GM21423 (cell line): ENCODE measurements at regions not wholly inside any gene's neighbourhood (a gene's known extent, or its start where the extent isn't known, plus 50 kb on each side); places are given as distances from the start of the nearest gene placed in this dataset.
"Not testable (repeated sequence)": the region's sequence is repeated elsewhere in the genome, so short reads cannot be mapped to it uniquely, and the experiment has no call there.

Experiments used
- ATAC-seq: cut with Tn5 transposase; IDR thresholded peaks from one replicate; pipeline ENCODE4 v1.9.1; 2021; ENCODE audit warnings: mild to moderate bottlenecking, moderate library complexity; ENCODE audit not compliant: unreplicated experiment

DNA sequence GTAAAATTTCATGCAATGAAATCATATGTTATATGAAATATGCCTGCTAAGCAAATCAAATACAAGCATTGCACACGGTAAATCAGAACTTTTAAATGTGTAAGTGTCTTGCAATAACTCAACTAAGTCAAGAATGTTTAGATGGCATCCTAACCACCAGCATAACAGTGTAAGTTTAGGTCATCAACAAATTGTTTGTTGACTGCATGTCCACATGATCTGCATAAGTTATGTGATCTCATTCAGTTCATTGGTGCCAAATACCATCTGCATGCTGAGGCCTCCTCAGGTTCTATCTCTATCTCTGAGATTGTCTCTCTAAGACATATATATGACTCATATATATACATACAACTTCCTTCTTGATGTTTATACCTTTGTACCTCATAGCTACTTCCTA lies 159.6 kb upstream of the STK32A start:
- ATAC-seq: no peak

DNA sequence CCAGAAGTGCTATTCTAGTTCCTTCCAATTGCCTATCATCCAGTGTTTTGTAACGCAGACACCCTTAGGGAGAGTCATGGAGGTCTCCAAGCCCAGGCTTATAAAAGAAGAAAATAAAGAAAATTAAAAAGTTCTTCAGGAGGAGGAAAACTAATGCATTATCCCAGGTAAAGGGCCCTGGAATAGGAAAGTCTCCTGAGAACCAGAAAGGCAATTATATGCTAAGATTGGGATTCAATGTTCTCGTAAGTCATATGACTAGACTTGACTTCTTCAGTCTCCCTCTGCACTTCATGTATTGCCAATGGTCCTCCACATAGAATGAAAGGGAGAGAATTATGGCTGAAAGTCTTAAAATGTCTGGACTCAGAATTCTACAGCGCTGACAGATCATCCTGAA lies 154.4 kb upstream of the STK32A start:
- ATAC-seq: no peak

DNA sequence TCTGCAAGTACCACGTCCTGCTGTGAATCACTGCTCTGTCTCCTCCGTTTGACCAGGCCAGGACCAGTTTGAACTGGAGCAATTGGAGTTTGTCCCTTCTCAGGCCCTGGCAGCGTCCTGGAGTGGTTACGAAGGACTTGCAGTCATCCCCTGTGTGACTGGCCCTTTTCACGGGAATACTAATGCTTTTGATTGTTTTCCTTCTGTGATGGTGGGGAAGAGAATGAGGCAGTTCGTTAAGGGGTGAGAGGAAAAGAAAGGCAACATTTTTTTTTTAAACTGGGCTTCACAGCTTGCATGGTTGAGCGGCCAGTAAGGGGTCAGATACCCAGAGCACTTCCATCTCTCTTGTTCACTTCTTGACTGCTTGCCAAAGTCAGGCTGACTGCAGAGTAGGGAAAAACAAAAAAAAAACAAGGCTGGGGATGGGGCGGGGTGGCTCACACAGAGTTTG lies 153.5 kb upstream of the STK32A start:
- no peak for ATAC-seq

DNA sequence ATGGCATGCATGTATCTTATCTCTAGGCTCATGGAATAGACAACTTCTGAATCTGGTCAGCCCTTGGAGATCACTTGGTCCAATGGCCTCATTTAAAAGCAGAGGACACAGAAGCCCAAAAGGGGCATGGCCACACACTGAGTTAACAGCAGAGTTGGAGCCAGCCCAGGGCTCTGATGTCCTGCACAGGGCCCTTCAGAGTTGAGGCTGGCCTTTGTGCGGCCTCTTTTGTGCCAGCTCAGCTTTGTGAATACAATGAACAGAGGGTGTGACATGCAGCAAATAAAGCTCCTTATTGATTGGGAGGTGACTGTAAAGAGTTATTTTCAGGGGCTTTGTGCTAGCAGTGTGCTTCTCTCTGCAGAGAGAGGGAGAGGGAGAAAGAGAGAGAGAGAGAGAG lies 150.1 kb upstream of the STK32A start:
- ATAC-seq: no peak

DNA sequence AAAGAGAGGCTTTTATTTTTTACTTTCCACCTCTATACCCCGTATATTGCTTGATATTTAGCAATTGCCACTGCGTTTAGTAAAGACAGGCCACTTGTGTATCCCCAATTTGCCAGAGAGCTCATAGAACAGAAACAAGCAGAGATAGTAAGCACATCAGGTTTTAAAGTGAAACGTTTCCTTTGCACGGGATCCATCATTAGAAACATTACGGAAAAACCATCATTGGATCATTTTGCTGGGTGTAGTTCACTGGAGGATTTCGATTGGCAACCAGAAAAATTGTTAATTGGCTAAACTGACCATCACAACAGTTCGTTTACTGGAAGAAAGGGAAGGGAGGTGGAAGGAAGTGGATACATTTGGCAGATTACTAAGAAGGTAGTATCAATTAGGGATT lies 149.4 kb upstream of the STK32A start:
- no peak for ATAC-seq

DNA sequence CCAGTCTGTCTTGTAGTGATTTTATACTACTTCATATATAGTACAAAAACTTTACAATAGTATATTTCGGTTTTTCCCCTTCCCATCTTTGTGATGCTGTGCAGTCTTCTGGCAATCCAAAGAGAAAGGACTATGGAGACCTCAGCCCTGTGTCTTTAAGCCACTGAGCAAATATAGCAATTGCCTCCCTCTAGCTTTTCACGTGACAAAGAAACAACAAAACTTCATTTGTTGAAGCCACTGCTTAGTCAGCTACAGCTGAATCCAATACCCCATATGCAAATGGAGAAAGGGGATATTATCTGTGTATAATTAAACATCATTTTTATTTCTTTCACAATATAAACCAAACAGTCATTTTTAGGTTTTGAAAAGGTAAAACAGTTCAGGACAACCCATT lies 142.8 kb upstream of the STK32A start:
- ATAC-seq: no peak

DNA sequence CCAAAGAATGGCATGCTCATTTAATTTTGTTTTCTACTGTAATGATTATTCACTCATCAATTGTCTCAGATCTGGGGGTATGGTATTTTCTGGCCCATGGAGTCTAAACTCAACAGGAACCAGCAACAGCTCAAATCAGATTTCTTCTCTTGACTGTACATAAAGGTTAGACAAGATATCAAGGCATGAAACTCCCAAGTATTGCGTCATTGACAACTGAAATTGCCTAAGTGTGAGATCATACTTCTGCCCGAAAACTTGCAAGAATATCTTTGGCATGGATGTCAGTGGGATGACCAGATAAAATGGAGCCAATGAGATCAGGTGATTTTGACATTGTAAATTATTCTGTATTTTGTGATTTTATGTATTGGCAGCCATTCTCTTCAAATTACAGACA lies 141.7 kb upstream of the STK32A start:
- no peak for ATAC-seq

DNA sequence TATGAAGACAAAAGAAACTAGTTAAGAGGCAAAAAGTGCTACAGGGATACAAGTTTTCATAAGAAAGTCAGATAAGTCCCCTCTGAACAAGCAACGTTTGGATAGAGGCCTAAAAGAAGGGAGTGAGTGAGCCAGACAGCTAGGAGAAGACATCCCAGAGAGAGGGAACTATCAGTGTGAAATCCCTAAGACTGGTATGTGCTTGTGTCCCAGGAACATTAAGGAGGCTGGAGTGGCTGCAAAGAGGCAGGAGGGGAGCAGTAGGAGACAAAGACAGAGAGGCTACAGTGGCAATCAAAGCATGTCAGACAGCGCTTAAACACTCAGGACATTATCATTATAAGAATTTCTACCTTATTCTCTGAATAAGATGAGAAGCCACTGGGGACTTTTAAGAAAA lies 139.1 kb upstream of the STK32A start:
- no peak for ATAC-seq

DNA sequence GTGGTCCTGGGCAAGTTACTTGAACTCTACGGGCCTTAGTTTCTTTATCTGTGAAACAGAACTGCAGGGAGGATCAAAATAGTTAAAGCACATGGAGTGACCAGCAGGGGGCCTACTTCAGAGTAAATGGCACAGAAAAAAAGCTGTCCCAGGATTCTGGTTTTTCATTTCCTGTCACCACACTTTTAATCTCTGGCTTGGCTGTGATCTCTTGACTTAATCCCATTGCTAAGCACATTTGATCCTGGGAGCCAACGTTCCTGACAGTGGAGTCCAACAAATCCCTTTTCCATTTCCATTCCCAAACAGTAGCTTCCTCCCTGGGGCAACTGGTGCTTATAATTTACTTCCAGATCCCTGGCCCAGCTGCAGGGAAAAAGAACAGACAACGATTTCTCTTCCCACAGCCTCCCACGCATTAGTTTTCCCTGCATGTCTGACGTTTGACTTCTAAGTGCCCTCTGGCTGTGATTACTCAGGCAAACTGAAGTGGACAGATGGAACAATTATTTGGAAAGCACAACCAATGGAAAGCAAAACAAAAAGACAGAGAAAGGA lies 136.5 kb upstream of the STK32A start:
- no peak for ATAC-seq

DNA sequence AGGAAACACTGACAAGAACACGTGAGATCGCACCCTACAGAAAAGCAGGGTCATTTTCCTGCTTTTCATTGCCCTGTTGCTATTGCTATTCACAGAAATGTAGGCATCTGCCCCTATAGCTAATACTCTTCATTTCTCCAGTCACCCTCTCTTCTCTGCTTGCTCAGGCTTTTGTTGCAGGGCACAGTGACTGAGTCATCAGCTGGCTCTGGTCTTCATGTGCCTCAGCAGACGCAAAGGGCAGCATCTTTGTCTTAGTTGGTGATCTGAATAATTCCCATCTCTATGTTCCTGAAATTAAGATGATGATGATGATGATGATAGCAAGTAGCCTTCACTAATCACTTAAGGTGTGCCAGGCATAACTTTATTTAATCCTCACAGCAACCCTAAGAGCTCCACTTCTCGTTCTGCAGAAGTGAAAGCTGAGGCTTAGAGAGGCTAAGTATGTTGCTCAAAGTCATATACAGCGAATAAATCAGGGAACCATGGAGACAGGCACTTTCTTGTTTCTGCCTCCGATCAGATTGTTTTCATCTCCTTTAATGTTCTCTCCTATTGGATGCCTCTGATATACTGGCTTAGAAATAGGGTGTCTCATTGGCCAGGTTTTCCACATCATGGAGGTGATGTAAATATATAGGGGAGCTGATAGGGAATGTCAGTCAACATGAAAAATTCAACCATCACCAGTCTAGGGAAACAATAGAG lies 133.0 kb upstream of the STK32A start:
- no peak for ATAC-seq

DNA sequence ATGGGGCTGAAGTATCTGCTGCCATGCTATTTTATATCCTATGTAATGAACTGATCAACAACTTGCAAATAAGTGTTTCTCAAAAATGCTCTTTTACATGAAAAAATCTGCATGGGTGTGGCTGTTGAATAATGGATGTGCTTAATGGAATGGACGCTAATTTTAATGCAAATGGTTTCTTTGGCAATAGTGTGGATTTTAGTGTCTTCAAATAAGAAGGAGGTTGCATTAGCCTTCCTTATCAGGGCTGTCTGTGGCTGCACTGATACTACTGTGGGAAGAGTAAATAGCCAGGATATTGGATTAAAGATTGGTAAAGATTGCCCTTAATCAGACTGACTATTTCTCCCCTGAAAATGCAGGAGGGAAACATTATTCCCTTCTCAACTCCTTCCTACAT lies 121.9 kb upstream of the STK32A start:
- no peak for ATAC-seq

DNA sequence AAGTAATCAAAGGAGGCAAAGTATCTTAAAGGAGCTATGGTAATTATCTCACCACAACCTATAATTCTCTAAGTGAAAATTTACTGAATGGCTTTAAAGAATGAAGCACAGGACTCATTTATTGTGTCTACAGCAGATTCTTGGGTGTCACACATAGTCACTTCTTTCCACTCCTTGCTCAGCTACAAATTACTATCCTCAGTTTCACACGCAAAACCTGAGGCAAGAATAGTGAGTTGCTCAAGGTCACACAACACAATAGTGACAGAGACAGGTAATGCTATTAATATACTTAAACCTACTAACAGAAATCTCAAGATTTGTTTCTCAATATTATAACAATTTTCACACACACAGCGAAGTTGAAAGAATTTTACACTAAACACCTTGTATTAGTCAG lies 120.9 kb upstream of the STK32A start:
- ATAC-seq: no peak

DNA sequence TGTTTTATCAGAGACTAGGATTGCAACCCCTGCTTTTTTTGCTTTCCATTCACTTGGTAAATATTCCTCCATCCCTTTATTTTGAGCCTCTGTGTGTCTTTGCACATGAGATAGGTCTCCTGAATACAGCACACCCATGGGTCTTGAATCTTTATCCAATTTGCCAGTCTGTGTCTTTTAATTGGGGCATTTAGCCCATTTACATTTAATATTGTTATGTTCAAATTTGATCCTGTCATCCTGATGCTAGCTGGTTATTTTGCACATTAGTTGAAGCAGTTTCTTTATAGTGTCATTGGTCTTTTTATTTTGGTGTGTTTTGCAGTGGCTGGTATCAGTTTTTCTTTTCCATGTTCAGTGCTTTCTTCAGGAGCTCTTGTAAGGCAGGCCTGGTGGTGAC lies 95.1 kb upstream of the STK32A start:
- ATAC-seq: not testable (repeated sequence)

DNA sequence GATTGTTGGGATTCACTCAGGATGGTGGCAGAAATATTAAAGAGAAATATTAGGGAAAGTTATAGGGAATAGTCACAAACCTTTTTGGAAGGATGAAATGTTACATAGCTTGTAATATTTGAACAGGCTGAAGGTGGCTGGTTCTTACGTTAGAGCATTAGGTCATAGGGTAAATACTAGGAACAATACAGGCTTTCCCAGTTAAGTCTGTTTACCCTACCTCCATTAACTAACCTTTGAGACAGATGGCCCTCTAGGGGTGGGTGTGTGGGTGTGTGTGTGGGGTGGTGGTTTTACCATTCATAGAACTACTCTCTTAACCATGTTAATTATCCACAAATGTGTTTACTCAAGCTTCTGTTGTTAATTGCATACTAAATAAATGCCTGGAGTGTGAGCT lies 94.3 kb upstream of the STK32A start:
- ATAC-seq: no peak

DNA sequence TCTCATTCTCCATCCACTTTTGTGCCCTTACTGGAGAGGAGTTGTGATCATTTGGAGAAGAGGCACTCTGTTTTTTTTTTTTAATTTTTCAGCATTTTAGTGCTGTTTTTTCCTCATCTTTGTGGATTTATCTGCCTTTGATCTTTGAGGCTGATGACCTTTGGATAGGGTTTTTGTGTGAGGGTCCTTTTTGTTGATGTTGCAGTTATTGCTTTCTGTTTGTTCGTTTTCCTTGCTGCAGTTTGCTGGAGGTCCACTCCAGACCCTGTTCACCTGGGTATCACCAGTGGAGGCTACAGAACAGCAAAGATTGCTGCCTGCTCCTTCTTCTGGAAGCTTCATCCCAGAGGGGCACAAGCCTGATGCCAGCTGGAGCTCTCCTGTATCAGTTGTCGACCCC lies 93.2 kb upstream of the STK32A start:
- ATAC-seq: not testable (repeated sequence)

DNA sequence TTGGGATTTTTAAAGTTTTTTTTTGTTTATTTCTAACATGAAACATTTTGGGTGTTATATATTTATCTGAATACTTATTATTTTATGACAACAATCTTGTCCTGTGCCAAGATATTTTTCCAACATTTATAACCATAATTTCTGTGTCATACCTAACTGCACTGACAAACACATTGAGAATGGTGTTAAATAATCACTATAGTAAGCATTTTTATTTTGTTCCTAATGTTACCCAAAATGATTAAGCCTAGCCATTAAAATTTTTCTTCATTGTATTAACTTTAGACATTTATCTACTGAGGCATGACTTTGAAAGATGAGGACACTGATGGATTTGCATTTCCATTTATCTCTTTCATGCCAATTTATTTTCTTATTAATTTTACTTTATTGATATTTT lies 91.6 kb upstream of the STK32A start:
- no peak for ATAC-seq

DNA sequence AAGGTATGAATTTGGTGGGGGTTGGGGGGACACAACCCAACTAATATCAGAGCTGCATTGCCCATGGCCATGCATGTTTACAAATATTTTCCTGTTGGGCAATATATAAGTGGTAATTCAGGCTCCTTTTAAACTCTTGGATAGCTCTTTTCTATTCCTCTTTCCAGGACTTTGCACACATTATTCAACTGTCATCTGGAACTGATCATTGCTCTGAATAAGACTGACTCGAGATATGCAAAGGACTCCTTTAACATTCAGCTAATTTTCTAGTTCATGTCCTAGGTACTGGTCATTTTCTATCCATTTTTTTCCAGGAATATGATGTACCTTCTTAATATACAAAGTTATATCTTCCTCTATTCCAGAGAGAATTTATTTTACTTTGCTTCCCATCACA lies 89.5 kb upstream of the STK32A start:
- no peak for ATAC-seq

DNA sequence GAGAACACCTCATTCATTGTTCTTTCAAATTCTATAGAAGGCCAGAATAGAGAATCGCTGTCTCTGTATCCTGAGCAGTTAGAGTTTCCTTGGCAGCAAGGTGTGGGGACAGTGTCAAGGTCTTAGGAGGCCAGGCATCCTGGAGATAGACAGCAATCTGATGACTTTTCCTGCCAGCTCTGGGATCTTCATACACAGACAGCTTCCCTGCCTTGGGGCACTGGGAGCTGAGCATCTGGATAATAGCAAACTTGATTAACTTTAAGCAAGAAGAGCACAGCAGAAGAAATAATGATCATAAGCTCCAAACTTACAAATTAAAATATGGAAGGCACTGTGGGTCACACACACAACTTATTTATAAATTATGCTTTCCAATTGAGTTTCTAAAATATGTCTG lies 86.1 kb upstream of the STK32A start:
- no peak for ATAC-seq

DNA sequence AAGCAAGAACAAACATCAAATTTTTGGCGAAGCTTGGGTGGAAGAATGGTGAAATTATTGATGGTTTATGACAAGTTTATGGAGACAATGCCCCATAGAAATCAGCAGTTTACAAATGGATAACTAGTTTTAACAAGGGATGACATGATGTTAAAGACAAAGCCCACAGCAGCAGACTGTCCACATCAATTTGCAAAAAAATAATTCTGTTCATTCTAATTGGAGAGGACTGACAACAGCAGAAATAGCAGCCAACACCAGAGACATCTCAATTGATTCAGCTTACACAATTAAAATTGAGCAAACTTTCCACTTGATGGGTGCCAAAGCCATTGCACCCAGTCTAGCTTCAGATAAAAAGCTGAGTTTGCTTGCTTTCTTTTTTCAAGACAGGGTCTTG lies 82.7 kb upstream of the STK32A start:
- ATAC-seq: no peak

DNA sequence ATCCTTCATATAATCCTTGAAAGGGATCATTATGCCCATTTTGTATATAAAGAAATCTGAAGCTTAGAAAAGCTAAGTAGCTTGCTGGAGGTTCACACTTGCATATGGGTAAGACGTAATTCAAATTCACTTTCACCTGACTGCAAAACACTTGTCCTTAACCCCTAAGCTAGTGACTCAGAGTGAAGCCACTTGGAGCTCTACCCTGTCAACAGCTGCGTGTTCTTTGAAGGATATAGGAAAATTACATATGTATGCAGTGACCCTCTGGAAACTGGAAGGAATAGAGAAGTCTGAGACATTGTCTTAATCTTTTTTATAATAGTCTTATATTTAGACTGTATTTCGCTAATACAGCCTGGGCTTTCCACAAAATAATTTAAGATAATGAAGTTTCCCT lies 80.0 kb upstream of the STK32A start:
- no peak for ATAC-seq

DNA sequence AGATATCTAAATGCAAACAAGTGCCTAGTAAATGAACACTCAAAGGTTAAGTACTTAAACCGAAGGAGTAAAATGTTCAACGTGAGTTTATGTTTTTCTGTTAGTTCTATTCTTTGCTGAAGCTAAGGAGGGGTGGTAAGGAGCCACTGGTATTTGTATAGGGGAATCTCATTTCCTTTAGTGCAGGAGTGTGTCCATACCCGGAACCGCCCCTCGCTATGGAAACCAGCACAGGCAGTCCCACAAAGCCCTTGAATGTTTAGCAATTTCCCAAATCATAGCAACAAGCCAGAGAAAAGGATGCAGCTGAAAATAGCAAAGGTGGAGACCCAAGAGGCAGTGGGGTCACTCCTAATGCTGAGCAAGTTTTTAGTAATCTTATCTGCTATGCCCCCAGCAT lies 78.8 kb upstream of the STK32A start:
- no peak for ATAC-seq

DNA sequence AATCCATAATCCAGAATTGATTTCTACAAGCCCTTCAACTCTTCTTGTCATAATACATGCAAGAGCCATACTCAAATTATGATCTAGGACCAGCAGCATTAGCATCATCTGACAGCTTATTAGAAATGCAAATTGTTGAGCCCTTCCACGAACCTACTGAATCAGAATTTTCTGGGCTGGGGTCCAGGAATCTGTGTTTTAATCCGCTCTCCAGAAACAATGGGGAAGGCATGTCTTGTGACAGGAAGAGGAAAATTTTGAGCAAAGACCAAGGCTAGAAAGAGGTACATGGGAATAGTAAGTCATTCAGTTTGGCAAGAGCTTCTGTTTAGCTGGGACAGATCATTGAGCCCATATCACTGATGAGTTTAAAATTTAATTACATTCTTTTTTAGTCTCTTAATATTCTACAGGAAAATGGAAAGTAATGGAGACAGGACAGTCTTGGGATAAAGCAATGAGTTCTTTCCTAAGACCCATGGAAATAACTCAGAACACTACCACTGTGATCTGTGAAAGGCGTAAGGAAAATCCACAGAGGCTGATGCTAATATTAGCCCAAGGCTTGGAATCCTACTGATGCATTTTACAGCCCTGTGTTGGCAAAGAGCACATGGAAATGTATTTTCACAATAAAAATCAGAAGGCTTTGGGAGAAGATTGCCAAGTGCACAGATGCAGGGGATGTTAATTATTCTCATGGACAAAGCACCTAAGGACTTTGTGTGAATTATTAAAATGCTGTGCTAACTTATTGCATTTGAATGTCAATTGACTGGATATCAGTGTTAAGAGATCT lies 73.7 kb upstream of the STK32A start:
- ATAC-seq: no peak
